ENCODE measurements at regions not wholly inside any gene's neighbourhood (a gene's known extent, or its start where the extent isn't known, plus 50 kb on each side); places are given as distances from the start of the nearest gene placed in this dataset.

DNA sequence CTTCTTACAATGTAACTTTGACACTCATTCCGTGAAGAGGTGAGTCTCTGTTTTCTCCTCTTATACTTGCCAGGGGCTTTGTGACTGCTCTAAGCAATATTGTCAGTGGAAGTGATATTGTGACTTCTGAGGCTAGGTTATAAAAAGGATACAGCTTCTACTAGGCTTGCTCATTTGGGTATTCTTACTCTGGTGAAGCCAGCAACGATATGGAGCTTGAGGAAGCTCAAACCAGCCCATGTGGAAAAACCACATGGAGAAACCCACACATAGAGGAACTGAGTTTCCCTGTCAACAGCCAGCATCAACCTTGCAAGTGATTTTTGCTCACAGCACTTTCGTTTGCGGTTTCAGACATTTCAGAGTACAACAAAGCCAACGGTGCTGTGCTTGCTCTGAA lies 149.6 kb upstream of the SEMA3E start:
- H3K9me1 ChIP-seq (ENCODE audit: control insufficient read depth, extremely low read depth, insufficient read depth, low read length): no peaks in the 10 kb centered on the region
- no peak overlapping the region for H3K9ac ChIP-seq (ENCODE audit: control insufficient read depth, extremely low read depth, insufficient read depth, low read length)
- H4K20me1 ChIP-seq (ENCODE audit: control insufficient read depth, extremely low read depth, insufficient read depth, low read length): no peaks in the 10 kb centered on the region
- H2AFZ ChIP-seq (ENCODE audit: control insufficient read depth, low read length): no peak overlapping the region
- H3K36me3 ChIP-seq (ENCODE audit: control insufficient read depth in 2 of 2, extremely low read depth in 1 of 2, insufficient read depth in 2 of 2, low read length in 2 of 2): no peaks in the 10 kb centered on the region
- no peak for FAIRE-seq
- H3K9me3 ChIP-seq (ENCODE audit: control insufficient read depth, low read depth, low read length): no peaks in the 10 kb centered on the region
- H3K27ac ChIP-seq (ENCODE audit: control insufficient read depth, insufficient read depth, low read length): no peak overlapping the region
- no peak overlapping the region for H3K4me2 ChIP-seq (ENCODE audit: control insufficient read depth, extremely low read depth, insufficient read depth, low read depth, low read length)
- no peaks in the 10 kb centered on the region for H3K4me1 ChIP-seq (ENCODE audit: control insufficient read depth, extremely low read depth, insufficient read depth, low read length)
- DNase-seq (ENCODE audit: low read depth, low spot score): no peak
- H3K79me2 ChIP-seq (ENCODE audit: control insufficient read depth, insufficient read depth, low read length): no peaks in the 10 kb centered on the region
- no peaks in the 10 kb centered on the region for H3K27me3 ChIP-seq (ENCODE audit: control insufficient read depth, extremely low read depth, insufficient read depth, low read length)
- H3K4me3 ChIP-seq (ENCODE audit: control insufficient read depth in 2 of 3, extremely low read depth in 1 of 3, insufficient read depth in 2 of 3, low read depth in 1 of 3, low read length in 3 of 3): no peak overlapping the region
- dilution Hi-C loops (cut with MboI; ENCODE audit: extremely low pct_ligation_motif_present, low sequenced_read_pairs): no loop called here
- no peak for TF ChIP-seq EZH2 (IDR thresholded peaks at IDR 0.05; ENCODE audit: low read length)
- TF ChIP-seq, protein P1, sequence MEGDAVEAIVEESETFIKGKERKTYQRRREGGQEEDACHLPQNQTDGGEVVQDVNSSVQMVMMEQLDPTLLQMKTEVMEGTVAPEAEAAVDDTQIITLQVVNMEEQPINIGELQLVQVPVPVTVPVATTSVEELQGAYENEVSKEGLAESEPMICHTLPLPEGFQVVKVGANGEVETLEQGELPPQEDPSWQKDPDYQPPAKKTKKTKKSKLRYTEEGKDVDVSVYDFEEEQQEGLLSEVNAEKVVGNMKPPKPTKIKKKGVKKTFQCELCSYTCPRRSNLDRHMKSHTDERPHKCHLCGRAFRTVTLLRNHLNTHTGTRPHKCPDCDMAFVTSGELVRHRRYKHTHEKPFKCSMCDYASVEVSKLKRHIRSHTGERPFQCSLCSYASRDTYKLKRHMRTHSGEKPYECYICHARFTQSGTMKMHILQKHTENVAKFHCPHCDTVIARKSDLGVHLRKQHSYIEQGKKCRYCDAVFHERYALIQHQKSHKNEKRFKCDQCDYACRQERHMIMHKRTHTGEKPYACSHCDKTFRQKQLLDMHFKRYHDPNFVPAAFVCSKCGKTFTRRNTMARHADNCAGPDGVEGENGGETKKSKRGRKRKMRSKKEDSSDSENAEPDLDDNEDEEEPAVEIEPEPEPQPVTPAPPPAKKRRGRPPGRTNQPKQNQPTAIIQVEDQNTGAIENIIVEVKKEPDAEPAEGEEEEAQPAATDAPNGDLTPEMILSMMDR (optimal IDR thresholded peaks at IDR 0.05 in 1 of 3, IDR thresholded peaks at IDR 0.05 in 1 of 3, conservative IDR thresholded peaks at IDR 0.05 in 1 of 3; ENCODE audit: extremely low read depth in 1 of 3, insufficient read depth in 2 of 3, low read length in 3 of 3): no peak

DNA sequence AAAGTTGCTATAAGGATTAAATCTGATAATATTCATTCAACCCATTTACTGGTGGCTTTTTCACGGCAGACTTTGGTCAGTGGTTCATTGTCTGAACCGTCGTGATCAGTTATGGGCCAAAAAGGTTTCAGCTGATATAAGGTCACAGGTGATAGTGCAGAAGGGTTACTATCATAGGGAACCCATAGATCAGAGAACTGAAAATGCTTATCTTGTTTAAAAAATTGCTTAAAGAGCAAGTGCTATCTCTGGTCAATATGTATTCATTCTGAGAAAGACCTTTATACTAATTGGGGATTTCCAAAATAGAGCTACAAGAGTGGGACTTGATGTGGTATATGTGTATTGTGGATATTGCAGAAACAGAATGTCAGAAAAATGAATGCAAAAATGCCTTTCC lies 147.8 kb upstream of the SEMA3E start:
- Histone ChIP-seq H3K36me3 (ENCODE audit: control insufficient read depth in 2 of 2, extremely low read depth in 1 of 2, insufficient read depth in 2 of 2, low read length in 2 of 2) (no peaks in the 10 kb centered on the region), H3K79me2 (ENCODE audit: control insufficient read depth, insufficient read depth, low read length) (no peaks in the 10 kb centered on the region), H2AFZ (ENCODE audit: control insufficient read depth, low read length) (no peak overlapping the region), H3K4me1 (ENCODE audit: control insufficient read depth, extremely low read depth, insufficient read depth, low read length) (no peaks in the 10 kb centered on the region), H4K20me1 (ENCODE audit: control insufficient read depth, extremely low read depth, insufficient read depth, low read length) (no peaks in the 10 kb centered on the region), H3K4me3 (ENCODE audit: control insufficient read depth in 2 of 3, extremely low read depth in 1 of 3, insufficient read depth in 2 of 3, low read depth in 1 of 3, low read length in 3 of 3) (no peak overlapping the region), H3K27ac (ENCODE audit: control insufficient read depth, insufficient read depth, low read length) (no peak overlapping the region), H3K27me3 (ENCODE audit: control insufficient read depth, extremely low read depth, insufficient read depth, low read length) (no peaks in the 10 kb centered on the region), H3K9me3 (ENCODE audit: control insufficient read depth, low read depth, low read length) (no peaks in the 10 kb centered on the region), H3K9ac (ENCODE audit: control insufficient read depth, extremely low read depth, insufficient read depth, low read length) (no peak overlapping the region), H3K9me1 (ENCODE audit: control insufficient read depth, extremely low read depth, insufficient read depth, low read length) (no peaks in the 10 kb centered on the region), H3K4me2 (ENCODE audit: control insufficient read depth, extremely low read depth, insufficient read depth, low read depth, low read length) (no peak overlapping the region)
- dilution Hi-C loops (cut with MboI; ENCODE audit: extremely low pct_ligation_motif_present, low sequenced_read_pairs): no loop called here
- FAIRE-seq (no peak), DNase-seq (ENCODE audit: low read depth, low spot score) (no peak)
- TF ChIP-seq, protein P1 (optimal IDR thresholded peaks at IDR 0.05 in 1 of 3, IDR thresholded peaks at IDR 0.05 in 1 of 3, conservative IDR thresholded peaks at IDR 0.05 in 1 of 3; ENCODE audit: extremely low read depth in 1 of 3, insufficient read depth in 2 of 3, low read length in 3 of 3): no peak
- no peak for TF ChIP-seq EZH2 (IDR thresholded peaks at IDR 0.05; ENCODE audit: low read length)
